OCI-LY3 (cell line): ENCODE measurements at regions not wholly inside any gene's neighbourhood (a gene's known extent, or its start where the extent isn't known, plus 50 kb on each side); places are given as distances from the start of the nearest gene placed in this dataset.

Experiments used
- CTCF ChIP-seq: fragments of 200-600, 300-600 bp; sonication (generic); IDR thresholded peaks from 2 replicates; pipeline ENCODE4 v1.5.1; 2014; ENCODE audit warnings: antibody characterized with exemption, low read length, low read depth
- EZH2phosphoT487 ChIP-seq: fragments of 200-600 bp; shearing (Covaris generic); IDR thresholded peaks from 2 replicates; pipeline ENCODE4 v1.6.1; 2018; ENCODE audit warnings: antibody characterized with exemption, mixed run types, low read depth

GRCh38 chr3:178483704-178484103 lies 52.5 kb upstream of the KCNMB2 start:
- TF ChIP-seq CTCF = no peak
- no peak for TF ChIP-seq EZH2phosphoT487
